ENCODE measurements at regions not wholly inside any gene's neighbourhood (a gene's known extent, or its start where the extent isn't known, plus 50 kb on each side); places are given as distances from the start of the nearest gene placed in this dataset.

DNA sequence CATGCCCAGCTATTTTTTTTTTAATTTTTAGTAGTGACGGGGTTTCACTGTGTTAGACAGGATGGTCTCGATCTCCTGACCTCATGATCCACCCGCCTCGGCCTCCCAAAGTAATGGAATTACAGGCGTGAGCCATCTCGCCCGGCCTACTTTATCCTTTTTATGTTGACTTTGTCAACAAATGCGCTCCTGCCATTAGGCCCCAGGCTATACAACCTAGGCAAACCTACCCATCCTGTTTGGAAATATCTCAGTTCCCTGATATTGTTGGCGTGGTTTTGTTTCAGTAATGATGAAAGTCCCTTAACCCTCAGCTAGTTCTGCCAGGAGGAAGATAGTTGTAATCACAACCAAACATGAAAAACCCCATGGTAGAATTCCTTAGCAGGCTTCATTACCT is 249.4 kb upstream of the SOX11 start:
- TF ChIP-seq, protein P1, sequence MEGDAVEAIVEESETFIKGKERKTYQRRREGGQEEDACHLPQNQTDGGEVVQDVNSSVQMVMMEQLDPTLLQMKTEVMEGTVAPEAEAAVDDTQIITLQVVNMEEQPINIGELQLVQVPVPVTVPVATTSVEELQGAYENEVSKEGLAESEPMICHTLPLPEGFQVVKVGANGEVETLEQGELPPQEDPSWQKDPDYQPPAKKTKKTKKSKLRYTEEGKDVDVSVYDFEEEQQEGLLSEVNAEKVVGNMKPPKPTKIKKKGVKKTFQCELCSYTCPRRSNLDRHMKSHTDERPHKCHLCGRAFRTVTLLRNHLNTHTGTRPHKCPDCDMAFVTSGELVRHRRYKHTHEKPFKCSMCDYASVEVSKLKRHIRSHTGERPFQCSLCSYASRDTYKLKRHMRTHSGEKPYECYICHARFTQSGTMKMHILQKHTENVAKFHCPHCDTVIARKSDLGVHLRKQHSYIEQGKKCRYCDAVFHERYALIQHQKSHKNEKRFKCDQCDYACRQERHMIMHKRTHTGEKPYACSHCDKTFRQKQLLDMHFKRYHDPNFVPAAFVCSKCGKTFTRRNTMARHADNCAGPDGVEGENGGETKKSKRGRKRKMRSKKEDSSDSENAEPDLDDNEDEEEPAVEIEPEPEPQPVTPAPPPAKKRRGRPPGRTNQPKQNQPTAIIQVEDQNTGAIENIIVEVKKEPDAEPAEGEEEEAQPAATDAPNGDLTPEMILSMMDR (IDR thresholded peaks at IDR 0.05; ENCODE audit: low read depth, low read length) = no peak
- Histone ChIP-seq H3K36me3 (no peaks in the 10 kb centered on the region), H3K9me3 (ENCODE audit: severe bottlenecking) (no peaks in the 10 kb centered on the region), H3K27me3 (ENCODE audit: insufficient read depth, low read depth, severe bottlenecking) (no peaks in the 10 kb centered on the region), H3K4me3 (ENCODE audit: low read depth, low read length) (no peak overlapping the region), H3K27ac (no peak overlapping the region)
- DNase-seq = no peak

DNA sequence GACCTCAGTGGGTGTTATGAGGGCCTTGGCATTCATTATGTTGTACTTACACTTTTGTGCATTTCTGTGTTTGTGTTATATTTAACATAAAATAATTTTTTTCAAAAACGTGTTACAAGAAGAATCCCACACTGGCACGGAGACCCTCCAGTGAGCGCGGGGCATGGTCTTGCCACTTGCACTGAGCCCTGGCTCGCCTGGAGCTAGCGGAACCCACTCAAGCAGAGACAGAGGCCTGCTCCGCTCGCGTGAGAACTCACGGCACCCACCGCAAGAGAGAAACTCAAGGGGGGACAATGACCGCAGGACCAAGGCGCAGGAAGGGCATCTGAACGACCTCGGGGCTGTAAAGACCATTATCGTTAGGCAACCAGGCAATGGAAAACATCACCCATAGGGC is 248.0 kb upstream of the SOX11 start:
- Histone ChIP-seq H3K27me3 (ENCODE audit: insufficient read depth, low read depth, severe bottlenecking) (no peaks in the 10 kb centered on the region), H3K9me3 (ENCODE audit: severe bottlenecking) (no peaks in the 10 kb centered on the region), H3K4me3 (ENCODE audit: low read depth, low read length) (no peak overlapping the region), H3K27ac (no peak overlapping the region), H3K36me3 (no peaks in the 10 kb centered on the region)
- TF ChIP-seq, protein P1 (IDR thresholded peaks at IDR 0.05; ENCODE audit: low read depth, low read length) = no peak
- no peak for DNase-seq

DNA sequence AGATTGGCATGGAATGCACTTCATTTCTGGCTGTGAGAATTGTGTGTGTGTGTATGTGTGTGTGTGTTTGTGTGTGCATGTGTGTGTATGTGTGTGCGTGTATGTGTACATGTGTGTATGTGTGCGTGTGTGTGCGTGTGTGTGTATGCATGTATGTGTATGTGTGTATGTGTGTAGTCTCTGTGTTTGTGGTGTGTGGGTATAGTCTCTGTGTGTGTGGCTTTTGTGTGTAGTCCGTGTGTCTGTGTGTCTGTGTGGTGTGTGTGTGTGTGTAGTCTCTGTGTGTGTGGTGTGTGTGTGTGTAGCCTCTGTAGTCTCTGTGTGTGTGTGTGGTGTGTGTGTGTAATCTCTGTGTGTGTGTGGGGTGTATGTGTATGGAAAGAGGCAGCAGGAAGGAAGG is 247.3 kb upstream of the SOX11 start:
- no peaks in the 10 kb centered on the region for H3K36me3 ChIP-seq
- no peak for DNase-seq
- H3K9me3 ChIP-seq (ENCODE audit: severe bottlenecking) = no peaks in the 10 kb centered on the region
- no peak overlapping the region for H3K4me3 ChIP-seq (ENCODE audit: low read depth, low read length)
- TF ChIP-seq, protein P1 (IDR thresholded peaks at IDR 0.05; ENCODE audit: low read depth, low read length) = no peak
- no peak overlapping the region for H3K27ac ChIP-seq
- H3K27me3 ChIP-seq (ENCODE audit: insufficient read depth, low read depth, severe bottlenecking) = no peaks in the 10 kb centered on the region

DNA sequence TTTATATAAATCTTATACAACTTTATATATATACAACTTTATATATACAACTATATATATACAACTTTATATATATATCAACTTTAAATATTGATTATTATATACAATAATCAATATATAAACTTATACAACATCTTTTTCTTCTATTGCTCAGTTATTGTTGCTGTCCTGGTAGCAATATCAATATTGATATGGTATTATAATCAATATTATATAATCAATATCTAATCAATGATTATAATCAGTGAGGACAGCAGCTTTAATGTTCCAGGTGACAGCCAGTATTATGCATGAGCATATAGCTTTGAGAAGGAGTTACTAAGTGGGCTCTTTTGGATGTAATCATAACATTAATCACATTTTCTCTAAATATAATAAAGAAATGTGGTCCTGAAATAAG is 242.3 kb upstream of the SOX11 start:
- no peak overlapping the region for H3K27ac ChIP-seq
- no peaks in the 10 kb centered on the region for H3K9me3 ChIP-seq (ENCODE audit: severe bottlenecking)
- H3K4me3 ChIP-seq (ENCODE audit: low read depth, low read length) = no peak overlapping the region
- DNase-seq = no peak
- TF ChIP-seq, protein P1 (IDR thresholded peaks at IDR 0.05; ENCODE audit: low read depth, low read length) = no peak
- no peaks in the 10 kb centered on the region for H3K36me3 ChIP-seq
- no peaks in the 10 kb centered on the region for H3K27me3 ChIP-seq (ENCODE audit: insufficient read depth, low read depth, severe bottlenecking)

DNA sequence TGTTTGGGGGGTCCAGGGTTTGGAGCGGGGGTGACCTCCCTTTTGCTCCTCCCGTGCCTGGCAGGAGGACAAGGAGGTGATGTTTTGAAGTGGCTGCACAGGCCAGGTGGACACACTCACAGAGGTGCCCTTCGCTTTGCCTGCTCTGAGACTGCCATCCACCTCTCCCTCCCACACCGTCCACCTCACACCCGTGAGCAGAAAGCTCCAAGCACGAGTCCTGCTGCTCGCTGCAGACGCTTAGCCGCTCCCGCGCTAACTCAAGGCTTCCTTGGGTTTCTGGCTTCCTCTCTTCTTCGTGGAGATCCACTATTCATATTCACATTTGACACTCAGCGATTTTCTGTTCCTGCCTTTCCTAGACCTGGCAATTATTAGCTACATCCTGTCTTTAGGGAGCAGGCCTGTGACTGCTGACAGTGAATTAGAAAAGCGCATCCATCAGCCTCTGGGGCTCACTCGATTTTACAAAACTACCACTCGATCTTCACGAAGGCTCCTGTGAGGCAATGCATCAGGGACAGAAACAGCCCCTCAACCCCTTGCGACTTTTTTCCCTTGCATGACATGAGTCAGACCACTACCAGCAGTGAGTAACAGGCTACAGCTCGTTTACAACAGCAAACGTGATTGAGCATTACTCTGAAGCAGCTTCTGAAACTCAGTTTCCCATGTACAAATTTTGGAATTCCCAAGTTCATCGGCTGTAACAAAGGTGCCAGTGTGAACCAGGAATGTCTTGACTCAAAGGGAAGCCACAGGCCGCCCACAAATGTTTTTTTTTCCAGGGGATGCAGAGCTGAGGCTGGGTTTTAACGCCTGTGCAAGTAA is 238.7 kb upstream of the SOX11 start:
- DNase-seq = no peak
- no peak overlapping the region for H3K27ac ChIP-seq
- H3K4me3 ChIP-seq (ENCODE audit: low read depth, low read length) = no peak overlapping the region
- no peaks in the 10 kb centered on the region for H3K9me3 ChIP-seq (ENCODE audit: severe bottlenecking)
- H3K27me3 ChIP-seq (ENCODE audit: insufficient read depth, low read depth, severe bottlenecking) = no peaks in the 10 kb centered on the region
- H3K36me3 ChIP-seq = no peaks in the 10 kb centered on the region
- TF ChIP-seq, protein P1 (IDR thresholded peaks at IDR 0.05; ENCODE audit: low read depth, low read length) = no peak

DNA sequence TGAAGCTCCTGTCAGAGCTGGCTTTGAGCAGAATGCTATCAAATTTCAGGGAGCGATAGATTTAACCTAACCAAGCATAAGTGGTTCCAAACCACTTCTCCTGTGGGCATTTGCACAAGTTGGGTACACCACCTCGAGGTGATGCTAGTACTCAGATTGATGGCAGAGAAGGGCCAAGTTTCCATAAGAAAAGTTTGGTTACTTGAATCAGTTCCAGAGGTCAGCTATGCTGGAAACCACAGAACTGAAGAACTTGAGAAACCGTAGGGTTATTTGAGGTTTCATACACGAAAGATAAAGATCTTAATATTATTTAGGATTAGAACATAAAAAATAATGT is 238.2 kb upstream of the SOX11 start:
- TF ChIP-seq, protein P1 (IDR thresholded peaks at IDR 0.05; ENCODE audit: low read depth, low read length) = no peak

More for the DNA sequence above, 238.2 kb upstream of the SOX11 start:
- H3K27ac ChIP-seq = no peak overlapping the region
- no peaks in the 10 kb centered on the region for H3K36me3 ChIP-seq
- H3K27me3 ChIP-seq (ENCODE audit: insufficient read depth, low read depth, severe bottlenecking) = no peaks in the 10 kb centered on the region
- H3K9me3 ChIP-seq (ENCODE audit: severe bottlenecking) = no peaks in the 10 kb centered on the region
- H3K4me3 ChIP-seq (ENCODE audit: low read depth, low read length) = no peak overlapping the region
- DNase-seq = no peak

Measured in WERI-Rb-1 (cell line).